CD1c-positive myeloid dendritic cell (primary cell): ENCODE measurements at regions not wholly inside any gene's neighbourhood (a gene's known extent, or its start where the extent isn't known, plus 50 kb on each side); places are given as distances from the start of the nearest gene placed in this dataset.
"Not testable (repeated sequence)": the region's sequence is repeated elsewhere in the genome, so short reads cannot be mapped to it uniquely, and the experiment has no call there.

Experiments
- DNase-seq: peaks from one replicate; pipeline ENCODE4 v3.0.0-alpha.2; 2016; ENCODE audit errors: extremely low spot score

DNA sequence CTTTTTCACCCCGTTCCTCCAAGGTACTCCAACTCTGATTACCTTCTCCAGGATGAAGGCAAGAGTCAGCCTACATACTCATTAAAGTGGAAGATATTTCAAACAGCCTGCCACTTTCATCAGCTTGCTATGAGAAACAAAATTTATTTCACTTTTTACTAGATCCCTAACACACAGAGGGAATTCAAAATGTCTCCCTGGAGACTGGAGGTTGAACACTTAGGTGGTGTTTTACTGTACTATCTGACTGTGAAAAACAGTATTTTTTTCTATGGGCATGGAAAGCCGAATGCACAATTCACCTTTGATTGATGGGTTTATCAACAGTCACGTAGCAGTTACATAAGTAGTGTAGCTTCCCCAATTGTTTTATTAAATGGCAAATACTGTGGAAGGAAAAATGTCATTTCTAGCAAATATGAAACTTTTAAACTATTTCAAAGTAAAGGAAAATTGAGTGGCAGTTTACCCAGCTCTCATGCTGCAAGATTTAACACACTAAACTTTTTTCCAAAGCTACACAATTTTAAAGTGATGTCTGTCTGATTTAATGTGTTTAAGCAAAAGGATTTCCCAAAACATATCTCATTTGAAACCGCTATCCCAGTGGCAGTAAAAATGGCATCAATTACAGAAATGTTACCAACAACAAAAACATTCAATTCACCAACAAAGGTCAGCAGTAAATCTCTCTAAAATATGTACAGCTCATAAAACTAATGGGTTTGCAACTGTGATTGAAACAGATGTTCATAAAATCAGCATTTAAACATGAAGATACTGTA, 125.0 kb upstream of the TLE4 start:
- DNase-seq: no peak

DNA sequence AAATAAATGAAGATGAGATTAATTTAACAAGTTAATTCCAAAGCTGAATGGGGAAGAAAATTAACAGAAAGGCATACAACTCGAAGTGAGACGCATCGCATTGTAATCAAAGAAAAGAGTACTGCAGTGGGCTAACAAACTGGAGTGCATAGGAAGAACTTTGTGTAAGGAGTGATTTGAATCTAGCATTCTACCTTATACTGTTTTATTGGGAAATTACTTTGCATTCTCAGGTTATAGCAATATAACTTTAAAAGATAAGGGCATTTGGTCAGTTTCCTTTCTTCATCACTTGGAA, 124.5 kb upstream of the TLE4 start:
- no peak for DNase-seq

DNA sequence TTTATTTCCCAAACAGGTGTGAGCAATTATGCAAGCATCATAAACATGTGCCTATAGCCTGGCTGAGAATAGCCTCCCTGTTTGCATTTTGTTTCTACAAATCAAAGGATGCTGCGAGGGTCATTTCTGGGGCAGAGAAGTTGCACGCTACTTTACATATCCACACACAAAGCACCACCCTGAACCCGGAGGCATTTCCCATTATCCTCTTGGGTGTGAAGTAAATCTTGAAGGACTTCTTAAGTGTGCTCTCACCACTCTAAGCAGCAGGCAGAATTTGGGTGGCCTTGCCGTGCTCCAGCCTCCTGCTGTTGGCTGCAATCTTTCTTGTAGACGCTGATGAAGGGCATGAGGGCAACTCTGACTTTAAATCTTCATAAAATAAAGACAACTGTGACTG, 124.0 kb upstream of the TLE4 start:
- no peak for DNase-seq

GRCh38 chr9:79452265-79452664, 119.5 kb upstream of the TLE4 start:
- DNase-seq: no peak

GRCh38 chr9:79461712-79462111, 110.1 kb upstream of the TLE4 start:
- no peak for DNase-seq

- DNase-seq: no peak
Measured at GRCh38 chr9:79465156-79465555, 106.6 kb upstream of the TLE4 start.

GRCh38 chr9:79469164-79469563, 102.6 kb upstream of the TLE4 start:
- no peak for DNase-seq

DNA sequence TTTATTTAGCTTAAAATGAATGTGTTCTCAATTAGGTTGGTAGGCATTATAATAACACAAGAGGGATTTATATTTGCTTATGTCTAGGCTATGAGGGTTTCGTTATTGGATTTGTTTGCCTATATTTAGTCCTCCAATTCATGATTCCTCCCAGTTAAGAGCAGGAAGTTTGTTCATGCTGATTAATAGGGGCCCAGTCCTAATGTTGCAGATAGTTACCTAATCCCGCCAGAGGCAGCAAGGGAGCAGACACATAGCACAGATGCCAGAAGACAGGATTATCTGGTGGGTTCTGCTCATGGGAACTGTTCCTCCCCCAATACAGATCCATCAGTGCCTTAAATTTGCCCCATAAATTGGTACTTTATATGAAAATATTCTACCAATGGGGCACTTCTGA, 100.8 kb upstream of the TLE4 start:
- DNase-seq: no peak

DNA sequence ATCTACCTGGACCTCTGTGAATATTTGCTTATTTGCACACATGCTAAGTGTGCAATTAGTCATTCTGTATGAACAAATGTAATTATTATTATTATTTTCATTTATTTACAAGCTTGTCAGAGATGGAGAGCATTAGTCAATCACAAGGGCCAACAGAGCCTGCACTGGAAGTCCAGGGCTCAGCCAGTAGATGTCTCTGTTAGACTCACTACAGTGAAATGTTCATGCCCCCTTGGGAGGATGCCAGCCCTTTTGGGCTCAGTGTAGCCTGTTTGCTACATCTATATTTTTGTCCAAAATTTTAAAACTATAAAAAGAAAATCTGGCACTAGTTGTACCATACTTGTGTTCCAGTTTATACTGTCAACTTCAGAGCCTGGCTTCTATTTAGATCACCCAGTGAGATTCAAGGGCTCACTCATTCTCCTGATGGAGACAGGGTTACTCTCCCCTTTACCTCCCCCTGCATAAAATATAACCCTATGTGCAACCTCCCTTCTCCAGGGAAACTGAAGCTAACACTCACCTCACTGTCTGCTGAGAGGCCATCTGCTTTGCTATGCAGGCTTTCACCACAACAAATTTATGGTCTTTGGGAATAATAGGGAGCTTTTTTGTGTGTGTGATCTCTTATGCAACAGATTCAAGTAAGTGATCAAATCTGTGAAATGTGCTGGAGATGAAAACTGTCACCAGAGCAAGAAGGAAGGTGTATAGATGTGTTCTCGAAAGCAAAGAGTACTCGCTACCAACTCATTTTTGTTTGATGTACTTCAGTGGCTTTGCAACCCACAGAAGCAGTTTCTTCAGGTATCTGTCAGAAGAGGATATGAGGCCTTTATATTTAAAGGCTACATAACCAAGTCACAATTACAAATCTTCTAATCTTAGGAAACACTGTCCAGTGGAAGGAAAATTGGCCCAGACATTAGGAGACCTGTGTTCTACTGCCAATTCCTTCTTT, 99.9 kb upstream of the TLE4 start:
- no peak for DNase-seq

DNA sequence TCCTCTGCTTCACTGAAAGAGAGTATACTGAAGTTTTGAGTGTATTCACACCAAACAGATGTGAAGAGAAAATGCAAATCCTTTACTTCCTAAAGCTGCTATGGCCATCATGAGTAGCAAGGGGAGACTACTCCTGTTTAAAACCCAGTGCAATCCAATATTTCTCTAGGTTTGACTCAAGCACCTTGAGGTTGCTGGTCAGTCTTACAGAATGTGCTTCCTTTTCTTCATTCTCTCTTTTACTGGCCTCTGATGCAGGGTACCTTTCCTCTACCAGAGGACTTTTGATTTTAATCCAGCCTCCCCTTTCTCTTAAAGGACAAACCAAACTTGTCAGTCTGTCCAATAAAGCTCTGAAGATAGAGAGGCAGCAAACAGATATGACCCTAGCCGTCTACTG, 98.1 kb upstream of the TLE4 start:
- DNase-seq: no peak

DNA sequence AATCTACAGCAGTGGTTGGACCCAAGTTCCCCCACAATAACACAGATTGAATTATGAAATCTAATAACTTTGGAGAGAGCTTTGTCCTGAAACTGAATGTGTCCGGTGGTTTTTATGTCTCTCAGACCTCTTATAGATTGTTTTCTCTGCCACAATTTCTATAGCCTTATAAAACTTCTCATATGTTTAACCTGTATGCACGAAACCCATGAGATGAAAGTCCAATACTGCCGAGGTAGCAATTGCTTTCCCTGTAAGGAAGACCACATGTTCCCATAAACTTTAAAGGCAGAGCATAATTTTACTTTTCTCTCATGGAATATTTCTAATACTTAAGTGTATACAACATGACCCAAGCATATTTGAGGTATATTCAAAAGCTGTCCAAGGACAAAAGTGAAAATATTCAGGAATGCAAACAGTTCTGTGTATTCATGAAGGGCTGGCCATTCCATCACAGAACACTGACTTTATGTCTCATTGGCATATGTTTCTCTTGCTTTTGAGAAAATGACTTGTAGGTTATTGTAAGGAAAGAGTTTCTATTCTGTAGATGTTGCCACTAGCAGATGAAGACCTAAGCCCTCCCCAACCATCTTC, 94.4 kb upstream of the TLE4 start:
- no peak for DNase-seq

- peak; percentile 2 for DNase-seq
Measured at GRCh38 chr9:79477955-79478771, 93.6 kb upstream of the TLE4 start.

DNA sequence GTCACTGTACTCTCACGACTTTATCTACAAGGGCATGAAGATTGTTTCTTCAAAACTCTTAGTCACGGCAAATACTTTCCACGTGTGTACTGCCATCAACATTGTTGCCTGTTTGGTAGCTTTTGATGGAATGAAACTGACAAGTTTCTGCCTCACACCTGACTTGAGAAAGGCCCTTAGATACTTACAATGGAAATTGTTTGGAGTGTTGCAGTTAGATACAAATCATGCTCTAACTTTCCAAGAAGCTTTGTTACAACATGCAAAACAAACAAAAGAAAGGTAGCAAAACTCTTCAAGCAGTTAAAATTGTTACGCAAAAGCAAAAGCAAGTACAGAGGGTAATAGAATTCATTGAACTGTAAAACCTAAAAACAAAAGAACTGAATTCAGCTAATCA, 91.1 kb upstream of the TLE4 start:
- DNase-seq: no peak

DNA sequence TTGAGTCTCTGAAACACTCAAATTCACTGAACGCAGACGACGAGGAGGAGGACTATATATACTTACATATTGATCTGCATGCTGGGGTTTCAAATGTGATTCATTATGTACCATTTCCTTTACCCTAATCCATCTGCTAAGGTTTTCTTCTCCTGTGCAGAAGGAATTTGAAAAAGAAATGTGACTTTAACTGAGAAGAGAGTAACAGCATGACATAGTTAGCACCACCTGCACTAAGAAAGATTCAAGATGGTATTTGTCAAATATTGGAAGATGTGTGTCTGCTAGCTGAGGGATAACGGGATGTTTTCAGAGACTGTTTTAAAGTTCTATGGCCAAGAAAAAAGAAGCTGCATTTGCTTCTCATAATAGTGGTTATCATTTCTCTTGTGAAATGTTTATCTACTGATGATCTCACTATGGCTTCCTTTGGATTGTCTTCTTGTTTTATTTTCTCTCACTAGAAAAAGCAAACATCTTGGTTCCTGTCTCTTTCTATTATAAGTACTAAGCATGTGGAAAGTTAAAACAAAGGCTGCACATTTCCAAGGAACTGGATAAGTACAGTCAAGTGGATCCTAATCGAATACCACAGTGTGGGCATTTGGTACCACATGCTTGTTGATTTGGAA, 89.8 kb upstream of the TLE4 start:
- no peak for DNase-seq

GRCh38 chr9:79485258-79485657, 86.5 kb upstream of the TLE4 start:
- no peak for DNase-seq

DNA sequence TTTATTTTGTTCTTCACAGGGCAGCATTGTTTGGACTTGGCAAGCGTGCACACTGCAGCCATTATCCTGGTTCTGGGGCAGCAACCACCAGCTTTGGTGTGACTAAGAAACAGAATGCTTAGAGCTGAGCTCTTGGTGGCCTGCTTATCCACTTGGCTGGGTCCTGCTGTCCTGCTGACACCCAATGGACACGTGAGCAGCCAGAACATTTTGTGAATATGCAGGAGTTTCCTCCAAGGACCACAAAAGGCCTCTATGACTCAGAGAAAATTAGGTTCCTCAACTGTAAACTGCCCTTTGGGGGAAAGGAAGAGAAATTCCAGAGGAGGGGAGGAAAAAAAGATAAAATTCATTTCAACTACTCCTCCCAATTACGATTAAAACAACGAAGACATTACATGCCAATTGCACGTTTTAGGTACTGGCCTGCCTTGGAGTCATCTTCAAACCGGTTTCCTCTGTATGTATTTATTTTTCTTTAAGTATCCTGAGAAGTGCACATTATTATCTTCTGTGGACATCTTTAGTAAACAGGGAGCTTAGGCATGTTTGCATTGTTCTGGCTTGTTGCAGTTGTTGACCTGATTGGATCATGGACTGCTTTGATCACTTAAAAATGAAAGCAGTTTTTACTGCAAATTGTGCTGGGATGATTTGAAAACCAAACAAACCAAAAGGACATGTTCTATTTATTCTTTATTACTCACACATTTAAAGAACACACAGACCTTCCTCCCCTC, 82.3 kb upstream of the TLE4 start:
- DNase-seq: no peak

- DNase-seq: no peak
Measured at GRCh38 chr9:79490657-79491248, 81.0 kb upstream of the TLE4 start.

DNA sequence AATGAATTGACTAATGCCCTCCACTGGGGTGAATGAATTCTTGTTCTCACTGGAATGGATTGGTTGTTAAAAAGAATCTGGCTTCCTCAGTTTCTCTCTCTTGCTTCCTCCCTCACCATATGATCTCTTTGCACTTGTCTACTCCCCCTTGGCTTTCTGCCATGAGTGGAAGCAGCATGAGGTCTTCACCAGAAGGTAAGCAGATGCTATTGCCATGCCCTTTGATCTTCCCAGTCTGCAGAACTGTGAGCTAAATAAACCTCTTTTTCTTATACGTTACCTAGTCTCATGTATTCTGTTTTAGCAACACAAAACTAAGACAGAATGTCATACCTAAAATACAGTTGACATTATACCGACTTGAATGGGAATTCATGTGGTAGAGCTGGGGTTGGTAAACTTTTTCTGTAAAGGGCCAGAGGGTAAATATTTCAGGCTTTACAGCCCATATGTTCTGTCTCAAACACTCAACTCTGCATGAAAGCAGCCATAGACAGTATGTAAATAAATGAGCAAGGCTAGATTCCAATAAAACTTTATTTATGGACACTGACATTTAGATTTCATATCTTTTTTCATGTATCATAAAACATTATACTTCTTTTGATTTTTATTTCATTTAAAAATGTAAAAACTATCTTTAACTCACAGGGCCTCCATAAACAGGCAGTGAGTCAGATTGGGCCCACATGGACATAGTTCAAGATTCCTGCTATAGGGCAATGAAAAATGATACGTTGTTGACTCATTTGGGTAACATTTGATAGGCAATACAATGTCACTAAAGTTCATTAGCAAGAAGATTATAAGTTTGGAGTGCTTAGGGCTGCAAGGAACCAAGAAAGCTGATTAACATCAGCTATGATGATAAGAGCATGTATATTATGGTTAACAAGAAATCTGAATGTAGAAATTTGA, 79.4 kb upstream of the TLE4 start:
- no peak for DNase-seq

DNA sequence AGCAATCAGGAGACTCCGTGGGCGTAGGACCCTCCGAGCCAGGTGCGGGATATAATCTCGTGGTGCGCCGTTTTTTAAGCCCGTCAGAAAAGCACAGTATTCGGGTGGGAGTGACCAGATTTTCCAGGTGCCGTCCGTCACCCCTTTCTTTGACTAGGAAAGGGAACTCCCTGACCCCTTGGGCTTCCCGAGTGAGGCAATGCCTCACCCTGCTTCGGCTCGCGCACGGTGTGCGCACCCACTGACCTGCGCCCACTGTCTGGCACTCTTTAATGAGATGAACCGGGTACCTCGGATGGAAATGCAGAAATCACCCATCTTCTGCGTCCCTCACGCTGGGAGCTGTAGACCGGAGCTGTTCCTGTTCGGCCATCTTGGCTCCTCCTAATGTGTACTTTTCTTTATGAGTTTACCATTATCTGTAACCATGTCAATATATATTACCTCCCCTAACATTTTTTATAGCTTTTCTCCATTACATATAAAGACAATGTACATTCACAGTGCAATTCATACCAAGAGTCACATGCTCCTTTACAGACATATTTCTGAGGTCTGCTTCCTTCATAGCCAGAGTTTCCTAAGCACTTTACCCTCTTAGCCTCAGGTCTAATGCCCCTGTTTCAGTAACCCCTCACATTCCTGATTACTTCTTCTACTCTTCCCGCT, 71.4 kb upstream of the TLE4 start:
- not testable (repeated sequence) for DNase-seq
